ENCODE measurements at regions not wholly inside any gene's neighbourhood (a gene's known extent, or its start where the extent isn't known, plus 50 kb on each side); places are given as distances from the start of the nearest gene placed in this dataset.
"Not testable (repeated sequence)": the region's sequence is repeated elsewhere in the genome, so short reads cannot be mapped to it uniquely, and the experiment has no call there.

- not testable (repeated sequence) for TF ChIP-seq CTCF (IDR thresholded peaks at IDR 0.05); EZH2 (IDR thresholded peaks at IDR 0.05; ENCODE audit: borderline replicate concordance, insufficient read depth, low read depth, low read length, poor library complexity, severe bottlenecking)
Observed at GRCh38 chr6:137583519-137583918, 89.3 kb upstream of the OLIG3 start.
